Ovary (tissue), 3 donors: ENCODE measurements at regions not wholly inside any gene's neighbourhood (a gene's known extent, or its start where the extent isn't known, plus 50 kb on each side); places are given as distances from the start of the nearest gene placed in this dataset.

Experiments
- POLR2A ChIP-seq: fragments of 450-650 bp; IDR thresholded peaks from one replicate; pipeline ENCODE4 v1.6.1; 2017; ENCODE audit warnings: antibody characterized with exemption, mild to moderate bottlenecking, moderate library complexity
- TF ChIP-seq, protein P1 (sequence below), 3 donors: fragments of 450-650 bp in 2 of 3; fragments of 200-600 bp in 1 of 3; IDR thresholded peaks; one replicate each; pipeline versions ENCODE4 v1.5.1 to v1.8.0; 2016 to 2022; ENCODE audit warnings: antibody characterized with exemption in 3 of 3, mild to moderate bottlenecking in 1 of 3
- donor health status: DM: no; HTN: no; CAD: no.

- no peak for TF ChIP-seq POLR2A
- TF ChIP-seq, protein P1, sequence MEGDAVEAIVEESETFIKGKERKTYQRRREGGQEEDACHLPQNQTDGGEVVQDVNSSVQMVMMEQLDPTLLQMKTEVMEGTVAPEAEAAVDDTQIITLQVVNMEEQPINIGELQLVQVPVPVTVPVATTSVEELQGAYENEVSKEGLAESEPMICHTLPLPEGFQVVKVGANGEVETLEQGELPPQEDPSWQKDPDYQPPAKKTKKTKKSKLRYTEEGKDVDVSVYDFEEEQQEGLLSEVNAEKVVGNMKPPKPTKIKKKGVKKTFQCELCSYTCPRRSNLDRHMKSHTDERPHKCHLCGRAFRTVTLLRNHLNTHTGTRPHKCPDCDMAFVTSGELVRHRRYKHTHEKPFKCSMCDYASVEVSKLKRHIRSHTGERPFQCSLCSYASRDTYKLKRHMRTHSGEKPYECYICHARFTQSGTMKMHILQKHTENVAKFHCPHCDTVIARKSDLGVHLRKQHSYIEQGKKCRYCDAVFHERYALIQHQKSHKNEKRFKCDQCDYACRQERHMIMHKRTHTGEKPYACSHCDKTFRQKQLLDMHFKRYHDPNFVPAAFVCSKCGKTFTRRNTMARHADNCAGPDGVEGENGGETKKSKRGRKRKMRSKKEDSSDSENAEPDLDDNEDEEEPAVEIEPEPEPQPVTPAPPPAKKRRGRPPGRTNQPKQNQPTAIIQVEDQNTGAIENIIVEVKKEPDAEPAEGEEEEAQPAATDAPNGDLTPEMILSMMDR (IDR thresholded peaks at IDR 0.05) = no peak
Observed at GRCh38 chr12:127241072-127241817, 1025.7 kb upstream of the TMEM132C start.
